Activated naive CD4-positive, alpha-beta T cell treated with anti-CD3 and anti-CD28 coated beads, Interleukin-2, amount 50 U/mL, for 72 hours (primary cell): ENCODE measurements at regions not wholly inside any gene's neighbourhood (a gene's known extent, or its start where the extent isn't known, plus 50 kb on each side); places are given as distances from the start of the nearest gene placed in this dataset.

ENCODE experiments used
- ATAC-seq, 2 donors: fragments of 150-1000 bp; cut with Tn5 transposase; 2 replicates each; pipeline ENCODE4 v1.10.0; 2021; ENCODE audit warnings: mild to moderate bottlenecking in 2 of 2, moderate library complexity in 2 of 2
- DNase-seq, 2 donors: peaks; one replicate each; pipeline ENCODE4 v3.0.0; 2021 to 2022; ENCODE audit warnings: low spot score in 2 of 2
- H3K27ac Mint-ChIP-seq, 2 donors: one replicate each; pipeline ENCODE4 v1.8.0; 2022; ENCODE audit warnings: mild to moderate bottlenecking in 2 of 2, mixed read lengths in 2 of 2
- H3K36me3 Mint-ChIP-seq, 2 donors: one replicate each; pipeline ENCODE4 v1.8.0; 2022; ENCODE audit warnings: mixed read lengths in 2 of 2
- H3K9me3 Mint-ChIP-seq, 2 donors: one replicate each; pipeline ENCODE4 v1.8.0; 2022; ENCODE audit warnings: mixed read lengths in 2 of 2

DNA sequence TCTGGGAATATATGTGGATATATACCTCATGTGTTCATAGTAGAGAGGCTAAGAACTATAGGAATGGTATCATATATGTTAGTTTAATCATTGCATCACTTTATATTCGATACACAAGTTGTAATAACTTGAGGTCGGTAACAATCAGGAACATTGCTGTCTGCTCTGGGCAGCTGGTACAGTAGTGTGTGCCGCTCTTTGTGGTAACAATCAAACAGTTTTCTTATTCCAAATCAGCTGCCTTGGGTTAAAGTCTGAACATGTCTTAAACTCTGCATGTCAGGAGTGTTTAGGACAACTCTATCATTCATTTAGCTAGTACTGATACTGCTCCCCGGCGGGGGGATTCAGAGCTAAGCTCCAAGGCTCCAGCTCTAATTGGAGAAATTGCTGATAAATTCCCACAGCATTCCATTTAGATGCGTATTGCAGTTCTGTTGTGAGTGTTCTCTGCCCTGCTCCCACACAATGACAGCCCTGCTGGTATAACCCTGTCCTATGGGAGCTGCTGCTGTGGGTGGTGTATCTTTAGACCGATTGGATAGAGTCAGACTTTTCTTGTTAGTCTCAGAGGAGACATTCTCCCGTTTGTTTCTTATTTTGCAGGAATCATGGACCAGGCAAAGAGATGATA is 707.5 kb upstream of the FZD8 start:
- ATAC-seq (no peak), DNase-seq (no peak)
- Mint-ChIP-seq H3K36me3 (no peaks in the 10 kb centered on the region), H3K27ac (no peak overlapping the region), H3K9me3 (peaks cover 13 to 17% of the 10 kb centered on the region in 2 donors)

DNA sequence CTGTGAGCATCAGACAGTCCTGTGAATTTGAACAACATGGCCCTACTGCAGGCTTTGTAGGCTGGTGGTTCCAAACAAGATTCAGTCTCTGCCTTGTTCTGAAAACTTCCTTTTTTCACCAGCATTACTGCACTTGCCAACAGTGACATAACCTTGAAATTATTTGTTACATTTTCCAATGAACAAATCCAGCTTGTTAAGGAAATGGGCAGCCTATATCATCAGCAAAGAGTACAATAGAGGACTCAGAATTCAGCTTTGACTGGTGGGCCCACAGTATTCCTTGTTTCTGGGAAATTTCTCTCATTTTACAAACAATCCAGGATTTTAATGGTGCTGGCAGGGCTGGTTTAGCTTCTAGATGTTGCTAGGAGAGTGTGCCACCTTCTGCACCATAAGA is 703.7 kb upstream of the FZD8 start:
- Mint-ChIP-seq H3K9me3 (peaks cover 9 to 17% of the 10 kb centered on the region in 2 donors), H3K36me3 (no peaks in the 10 kb centered on the region)
- ATAC-seq: no peak

DNA sequence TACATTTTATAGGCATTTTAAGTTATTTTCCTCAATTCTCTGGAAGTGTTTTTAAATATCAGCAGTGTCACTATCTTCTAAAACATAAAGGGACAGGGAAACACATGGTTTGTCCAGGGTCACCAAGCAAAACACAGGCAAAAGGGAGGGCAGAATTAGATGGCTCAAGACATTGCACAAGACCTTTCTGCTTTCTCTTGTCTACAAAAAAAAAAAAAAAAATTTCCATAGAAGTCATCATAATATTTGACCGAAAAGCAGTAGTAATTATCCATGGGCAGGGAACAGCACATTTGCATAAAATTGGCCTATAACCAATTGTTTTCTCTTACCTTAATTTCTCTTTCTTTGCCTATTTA is 703.1 kb upstream of the FZD8 start:
- Mint-ChIP-seq H3K9me3 (peaks cover 9 to 15% of the 10 kb centered on the region in 2 donors), H3K36me3 (no peaks in the 10 kb centered on the region), H3K27ac (no peak overlapping the region)
- no peak for DNase-seq
- no peak for ATAC-seq

More for the DNA sequence above, 703.7 kb upstream of the FZD8 start:
- no peak for DNase-seq
- no peak overlapping the region for H3K27ac Mint-ChIP-seq

- no peak for DNase-seq
- ATAC-seq: no peak
- no peaks in the 10 kb centered on the region for H3K36me3 Mint-ChIP-seq
- peaks cover 9 to 11% of the 10 kb centered on the region in 2 donors for H3K9me3 Mint-ChIP-seq
- H3K27ac Mint-ChIP-seq: no peak overlapping the region
Observed at GRCh38 chr10:36344240-36345174, 702.4 kb upstream of the FZD8 start.

- no peak for ATAC-seq
- no peaks in the 10 kb centered on the region for H3K36me3 Mint-ChIP-seq
- peaks cover 6 to 9% of the 10 kb centered on the region in 2 donors for H3K9me3 Mint-ChIP-seq
- no peak overlapping the region for H3K27ac Mint-ChIP-seq
- no peak for DNase-seq
Observed at GRCh38 chr10:36342781-36343180, 700.7 kb upstream of the FZD8 start.

DNA sequence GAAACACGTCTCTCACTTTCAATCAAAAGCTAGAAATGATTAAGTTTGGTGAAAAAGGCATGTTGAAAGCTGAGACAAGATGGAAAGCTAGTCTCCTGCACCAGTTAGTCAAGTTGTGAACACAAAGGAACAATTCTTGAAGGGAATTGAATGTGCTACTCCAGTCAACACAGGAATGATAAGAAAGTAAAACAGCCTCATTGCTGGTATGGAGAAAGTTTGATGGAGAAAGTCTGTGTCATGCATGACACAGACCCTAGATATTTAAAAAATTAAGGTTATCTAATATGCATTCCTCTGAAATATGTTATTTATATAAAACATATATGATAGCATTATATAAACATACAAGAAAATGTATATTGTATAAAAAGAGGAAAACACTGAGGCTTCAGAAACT is 699.4 kb upstream of the FZD8 start:
- DNase-seq (no peak), ATAC-seq (no peak)
- H3K9me3 Mint-ChIP-seq: peaks cover 4 to 8% of the 10 kb centered on the region in 2 donors
- no peaks in the 10 kb centered on the region for H3K36me3 Mint-ChIP-seq
- no peak overlapping the region for H3K27ac Mint-ChIP-seq

DNA sequence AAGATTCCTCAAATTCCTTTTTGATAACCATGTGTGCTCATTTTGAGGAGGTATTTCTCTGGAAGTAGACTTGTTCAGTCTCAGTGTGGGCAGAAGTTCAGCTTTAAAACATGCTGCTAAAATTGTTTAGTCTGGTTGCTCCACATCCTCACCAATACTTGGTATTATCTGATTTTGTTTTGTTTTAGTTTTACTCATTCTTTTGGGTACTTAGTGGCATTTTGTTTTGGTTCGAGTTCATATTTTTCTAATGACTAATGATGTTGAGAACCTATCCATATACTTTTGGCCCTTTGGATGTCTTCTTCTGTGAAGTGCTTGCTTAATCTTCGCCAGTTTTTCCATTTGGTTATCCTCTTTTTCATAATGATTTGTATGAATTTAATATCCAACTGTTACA is 694.2 kb upstream of the FZD8 start:
- DNase-seq (no peak), ATAC-seq (no peak)
- H3K27ac Mint-ChIP-seq: no peak overlapping the region
- peaks cover 3% of the 10 kb centered on the region in 2 donors for H3K9me3 Mint-ChIP-seq
- no peaks in the 10 kb centered on the region for H3K36me3 Mint-ChIP-seq

GRCh38 chr10:36333446-36333845 is 691.4 kb upstream of the FZD8 start:
- Mint-ChIP-seq H3K36me3 (no peaks in the 10 kb centered on the region), H3K27ac (no peak overlapping the region), H3K9me3 (peaks cover 0 to 4% of the 10 kb centered on the region in 2 donors)
- no peak for DNase-seq
- no peak for ATAC-seq

- H3K36me3 Mint-ChIP-seq: no peaks in the 10 kb centered on the region
- no peak for ATAC-seq
- DNase-seq: no peak
- no peak overlapping the region for H3K27ac Mint-ChIP-seq
- H3K9me3 Mint-ChIP-seq: peaks cover 0 to 4% of the 10 kb centered on the region in 2 donors
Observed at GRCh38 chr10:36332926-36333325, 690.8 kb upstream of the FZD8 start.

- no peaks in the 10 kb centered on the region for H3K36me3 Mint-ChIP-seq
- H3K27ac Mint-ChIP-seq: no peak overlapping the region
- ATAC-seq (no peak), DNase-seq (no peak)
- H3K9me3 Mint-ChIP-seq: peaks cover 6 to 9% of the 10 kb centered on the region in 2 donors
Observed at GRCh38 chr10:36331121-36331520, 689.0 kb upstream of the FZD8 start.

- Mint-ChIP-seq H3K36me3 (peaks cover 0 to 7% of the 10 kb centered on the region in 2 donors), H3K27ac (no peak overlapping the region), H3K9me3 (peaks cover 14 to 27% of the 10 kb centered on the region in 2 donors)
- ATAC-seq: no peak
- no peak for DNase-seq
Observed at GRCh38 chr10:36325815-36326214, 683.7 kb upstream of the FZD8 start.

GRCh38 chr10:36324831-36325230 is 682.7 kb upstream of the FZD8 start:
- no peak overlapping the region for H3K27ac Mint-ChIP-seq
- ATAC-seq: no peak
- H3K9me3 Mint-ChIP-seq: peaks cover 19 to 29% of the 10 kb centered on the region in 2 donors
- H3K36me3 Mint-ChIP-seq: peaks cover 0 to 7% of the 10 kb centered on the region in 2 donors
- no peak for DNase-seq

GRCh38 chr10:36313142-36313541 is 671.0 kb upstream of the FZD8 start:
- ATAC-seq (no peak), DNase-seq (no peak)
- H3K36me3 Mint-ChIP-seq: no peaks in the 10 kb centered on the region
- H3K9me3 Mint-ChIP-seq: peaks cover 10% of the 10 kb centered on the region in 2 donors
- H3K27ac Mint-ChIP-seq: no peak overlapping the region

- H3K27ac Mint-ChIP-seq: no peak overlapping the region
- H3K9me3 Mint-ChIP-seq: peaks cover 12 to 15% of the 10 kb centered on the region in 2 donors
- H3K36me3 Mint-ChIP-seq: peaks cover 0 to 6% of the 10 kb centered on the region in 2 donors
- no peak for DNase-seq
- ATAC-seq: no peak
Observed at GRCh38 chr10:36303896-36304295, 661.8 kb upstream of the FZD8 start.

DNA sequence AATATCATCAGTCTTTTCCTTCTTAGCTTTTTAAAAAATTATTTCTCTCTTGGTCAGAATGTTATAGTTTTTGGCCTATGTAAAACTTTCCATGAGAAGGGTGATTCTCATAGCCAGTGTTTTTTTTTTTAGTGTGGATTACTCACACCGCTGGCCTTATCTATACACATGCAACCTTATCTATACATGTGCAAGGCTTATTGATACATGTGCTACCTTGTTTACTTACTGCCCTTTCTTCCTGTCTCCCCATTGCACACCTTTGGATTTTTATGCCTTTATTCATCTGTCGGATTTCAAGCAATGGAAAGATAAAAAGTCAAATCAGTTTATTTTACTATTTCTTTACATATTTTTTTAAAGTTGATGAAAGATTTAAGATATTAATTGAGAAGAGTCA is 660.0 kb upstream of the FZD8 start:
- Mint-ChIP-seq H3K9me3 (peaks cover 3 to 4% of the 10 kb centered on the region in 2 donors), H3K36me3 (no peaks in the 10 kb centered on the region), H3K27ac (no peak overlapping the region)
- DNase-seq: no peak
- ATAC-seq: no peak

DNA sequence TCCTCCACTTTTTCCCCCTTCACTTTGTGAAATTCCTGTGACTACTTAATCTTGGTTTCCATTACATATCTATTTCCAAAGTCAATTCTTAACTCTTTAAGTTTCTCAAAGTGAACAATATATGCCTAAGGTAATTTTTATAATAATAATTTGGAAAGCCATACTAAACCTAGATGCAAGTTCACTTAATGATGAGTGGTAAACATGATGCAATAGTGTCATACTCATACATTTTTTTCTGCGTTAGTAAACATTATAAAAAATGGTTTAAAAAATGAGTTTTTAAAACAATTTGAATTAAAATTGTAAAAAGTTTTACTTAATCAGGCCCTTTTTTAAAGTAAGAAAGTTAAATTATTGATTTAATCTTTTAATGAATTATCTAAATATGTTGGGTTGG is 659.4 kb upstream of the FZD8 start:
- ATAC-seq: no peak
- no peak for DNase-seq
- H3K27ac Mint-ChIP-seq: no peak overlapping the region
- peaks cover 3 to 4% of the 10 kb centered on the region in 2 donors for H3K9me3 Mint-ChIP-seq
- no peaks in the 10 kb centered on the region for H3K36me3 Mint-ChIP-seq

GRCh38 chr10:36301139-36301538 is 659.0 kb upstream of the FZD8 start:
- peaks cover 3 to 4% of the 10 kb centered on the region in 2 donors for H3K9me3 Mint-ChIP-seq
- H3K36me3 Mint-ChIP-seq: no peaks in the 10 kb centered on the region
- no peak overlapping the region for H3K27ac Mint-ChIP-seq

GRCh38 chr10:36283827-36284226 is 641.7 kb upstream of the FZD8 start:
- H3K36me3 Mint-ChIP-seq: peaks cover 0 to 12% of the 10 kb centered on the region in 2 donors
- peaks cover 36 to 40% of the 10 kb centered on the region in 2 donors for H3K9me3 Mint-ChIP-seq
- ATAC-seq: no peak
- no peak for DNase-seq
- H3K27ac Mint-ChIP-seq: no peak overlapping the region

More at GRCh38 chr10:36301139-36301538, 659.0 kb upstream of the FZD8 start:
- ATAC-seq (no peak), DNase-seq (no peak)
